Esophagus muscularis mucosa (tissue), 3 donors: ENCODE measurements at regions not wholly inside any gene's neighbourhood (a gene's known extent, or its start where the extent isn't known, plus 50 kb on each side); places are given as distances from the start of the nearest gene placed in this dataset.

Experiments
- CTCF ChIP-seq, 3 experiments: fragments of 200-600 bp in 2 of 3; fragments of 450-650 bp in 1 of 3; sonication (generic) in 2 of 3; IDR thresholded peaks; one replicate each; pipeline ENCODE4 v1.5.1; 2017 to 2019; ENCODE audit warnings: antibody characterized with exemption in 3 of 3, mild to moderate bottlenecking in 2 of 3, moderate library complexity in 1 of 3
- POLR2A ChIP-seq: fragments of 450-650 bp; IDR thresholded peaks from one replicate; pipeline ENCODE4 v1.6.1; 2017; ENCODE audit warnings: antibody characterized with exemption, moderate library complexity, mild to moderate bottlenecking, low read depth

- TF ChIP-seq POLR2A (no peak), CTCF (IDR thresholded peaks at IDR 0.05) (no peak)
Observed at GRCh38 chr11:34798985-34799384, 117.2 kb downstream of the APIP start.
